Esophagus muscularis mucosa (tissue), 4 donors: ENCODE measurements at regions not wholly inside any gene's neighbourhood (a gene's known extent, or its start where the extent isn't known, plus 50 kb on each side); places are given as distances from the start of the nearest gene placed in this dataset.

ENCODE experiments used
- CTCF ChIP-seq, 3 experiments: fragments of 200-600 bp in 2 of 3; fragments of 450-650 bp in 1 of 3; sonication (generic) in 2 of 3; IDR thresholded peaks; one replicate each; pipeline ENCODE4 v1.5.1; 2017 to 2019; ENCODE audit warnings: antibody characterized with exemption in 3 of 3, mild to moderate bottlenecking in 2 of 3, moderate library complexity in 1 of 3
- EP300 ChIP-seq: sonication (generic); formaldehyde crosslinking; IDR thresholded peaks from one replicate; pipeline ENCODE4 v1.6.1; 2017; ENCODE audit warnings: antibody characterized with exemption
- POLR2A ChIP-seq: fragments of 450-650 bp; IDR thresholded peaks from one replicate; pipeline ENCODE4 v1.6.1; 2017; ENCODE audit warnings: antibody characterized with exemption, moderate library complexity, mild to moderate bottlenecking, low read depth

GRCh38 chr21:28283641-28284490 lies 708.8 kb downstream of the LTN1 start:
- TF ChIP-seq CTCF (IDR thresholded peaks at IDR 0.05) (no peak), POLR2A (no peak), EP300 (no peak)
